ELF-1 (cell line): ENCODE measurements at regions not wholly inside any gene's neighbourhood (a gene's known extent, or its start where the extent isn't known, plus 50 kb on each side); places are given as distances from the start of the nearest gene placed in this dataset.

Experiments
- DNase-seq: peaks from one replicate; pipeline ENCODE4 v3.0.0-alpha.2; 2016; ENCODE audit warnings: low read depth, low spot score

DNA sequence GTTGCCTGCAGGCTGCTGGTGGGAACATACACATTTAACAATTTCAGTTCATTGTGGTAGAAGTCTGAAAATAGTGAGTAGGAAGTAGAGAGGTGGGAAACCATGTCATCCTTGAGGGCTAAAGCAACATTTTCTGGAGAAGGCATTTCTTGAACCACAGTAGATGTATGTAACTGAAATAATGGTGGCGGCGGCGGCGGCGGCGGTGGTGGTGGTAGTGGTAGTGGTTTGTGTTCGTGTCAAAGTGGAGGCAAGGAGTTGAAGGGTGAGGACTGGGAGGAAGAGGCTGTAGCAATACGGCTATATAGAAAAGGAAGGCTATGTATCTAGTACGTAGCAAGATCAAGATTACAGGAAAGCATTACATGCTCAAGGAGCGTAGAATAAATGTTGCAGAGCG lies 1381.6 kb upstream of the TENM3 start:
- DNase-seq, result no peak

DNA sequence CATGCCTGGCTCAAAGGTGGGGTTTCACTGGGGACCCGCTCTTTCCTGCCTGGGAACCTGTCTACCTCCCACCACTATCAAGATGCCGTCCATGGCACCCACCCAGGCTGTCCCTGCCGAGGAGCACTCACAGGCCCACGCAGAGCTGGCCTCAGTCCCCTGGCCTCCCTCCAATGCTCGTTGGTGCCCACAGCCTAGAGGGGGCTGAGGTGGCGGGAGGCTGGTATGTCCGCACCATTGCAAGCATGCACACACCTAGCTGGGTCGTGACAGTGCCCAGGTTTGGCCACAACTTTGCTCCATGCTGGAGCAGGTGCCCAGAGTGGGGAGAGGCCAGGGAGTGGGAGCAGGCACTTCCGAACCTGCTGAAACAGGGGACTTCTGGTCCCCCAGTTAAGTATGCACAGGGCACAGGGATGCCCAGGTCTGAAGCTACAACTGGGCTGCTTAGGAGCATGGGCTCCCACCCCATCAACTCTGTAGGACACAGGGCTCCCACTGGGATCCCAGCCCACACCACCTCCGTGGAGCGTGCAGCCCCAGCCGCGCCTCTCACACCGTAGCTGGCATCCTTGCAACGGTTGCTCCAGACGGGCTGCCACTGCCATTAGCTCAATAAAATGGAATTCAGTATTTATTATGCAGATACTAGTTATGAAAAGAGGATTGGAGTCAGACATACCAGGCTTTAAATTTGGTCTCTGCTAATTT lies 1376.1 kb upstream of the TENM3 start:
- DNase-seq, result no peak

DNA sequence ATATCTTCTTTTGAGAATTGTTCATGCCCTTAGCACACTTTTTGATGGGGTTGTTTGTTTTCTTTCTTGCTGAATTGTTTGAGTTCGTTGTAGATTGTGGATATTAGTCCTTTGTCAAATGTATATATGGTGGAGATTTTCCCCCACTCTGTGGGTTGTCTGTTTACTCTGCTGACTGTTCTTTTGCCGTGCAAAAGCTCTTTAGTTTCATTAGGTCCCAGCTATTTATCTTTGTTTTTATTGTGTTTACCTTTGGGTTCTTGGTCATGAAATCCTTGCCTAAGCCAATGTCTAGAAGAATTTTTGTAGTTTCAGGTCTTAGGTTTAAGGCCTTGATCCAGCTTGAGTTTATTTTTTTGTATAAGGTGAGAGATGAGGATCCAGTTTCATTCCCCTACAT lies 1372.6 kb upstream of the TENM3 start:
- DNase-seq, result no peak

DNA sequence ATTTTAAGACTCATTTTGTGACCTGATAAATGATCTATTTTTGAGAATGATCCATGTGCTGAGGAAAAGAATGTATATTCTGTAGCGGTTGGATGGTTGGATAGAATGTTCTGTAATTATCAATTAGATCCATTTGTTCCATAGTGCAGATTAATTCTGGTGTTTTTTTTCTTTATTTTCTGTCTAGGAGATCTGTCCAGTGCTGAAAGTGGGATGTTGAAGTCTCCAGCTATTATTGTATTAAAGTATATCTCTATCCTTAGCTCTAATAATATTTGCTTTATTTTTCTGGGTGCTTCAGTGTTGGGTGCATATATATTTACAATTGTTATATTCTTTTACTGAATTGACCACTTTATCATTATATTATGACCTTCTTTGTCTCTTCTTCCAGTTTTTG lies 1344.9 kb upstream of the TENM3 start:
- no peak for DNase-seq

DNA sequence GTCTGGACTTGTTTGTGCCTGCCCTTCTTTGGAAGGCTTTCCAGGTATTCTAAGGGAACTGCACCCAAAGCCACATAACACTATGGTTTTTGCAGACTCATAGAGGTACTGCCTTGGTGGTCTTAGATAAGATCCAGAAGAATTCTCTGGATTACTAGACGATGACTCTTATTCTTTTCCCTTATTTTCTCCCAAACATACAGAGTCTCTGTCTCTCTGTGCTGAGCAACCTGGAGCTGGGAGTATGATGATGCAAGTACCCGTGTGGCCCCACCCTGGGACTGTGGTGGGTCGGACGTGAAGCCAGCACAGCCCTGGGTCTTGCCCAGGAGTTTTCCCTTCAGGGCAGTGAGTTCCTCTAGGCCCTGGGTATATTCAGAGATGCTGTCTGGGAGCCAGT lies 1342.4 kb upstream of the TENM3 start:
- no peak for DNase-seq

DNA sequence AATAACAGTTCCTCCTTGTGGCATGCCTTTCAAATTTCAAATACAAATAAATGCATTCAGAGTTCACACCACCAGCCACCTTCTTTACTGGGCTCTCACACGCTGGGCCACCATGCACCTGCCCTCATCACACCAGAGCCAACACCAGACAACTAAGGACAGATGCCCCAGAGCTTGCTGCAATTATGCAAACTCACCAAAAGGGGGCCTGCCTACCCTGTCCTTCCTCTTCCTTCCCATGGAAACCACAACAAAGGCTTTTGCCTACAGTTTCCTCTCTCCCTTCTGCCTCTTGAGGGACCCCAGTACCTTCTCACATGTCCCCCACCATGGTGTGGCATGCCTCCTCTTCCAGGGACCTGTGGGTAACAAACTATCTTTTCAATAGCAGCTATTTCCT lies 1333.9 kb upstream of the TENM3 start:
- peak; percentile 65 for DNase-seq

DNA sequence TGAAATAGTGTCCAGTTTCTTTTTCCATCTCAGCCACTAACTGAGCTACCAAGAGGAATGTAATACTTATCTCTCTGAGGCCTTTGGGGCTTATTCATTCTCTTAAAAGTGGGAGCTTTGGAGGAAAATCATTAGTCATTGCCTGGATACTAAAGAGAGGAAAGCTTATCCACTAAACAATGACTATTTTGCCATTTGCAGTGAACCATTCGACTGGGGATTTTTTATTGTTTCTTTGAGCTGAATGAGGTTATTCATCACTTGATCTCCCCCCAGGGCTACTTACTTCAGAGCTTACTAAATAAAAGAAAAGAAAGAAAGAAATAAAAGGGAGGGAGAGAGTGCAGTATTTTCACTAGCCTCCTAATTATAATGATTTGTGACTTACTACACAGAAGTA lies 1329.5 kb upstream of the TENM3 start:
- no peak for DNase-seq

DNA sequence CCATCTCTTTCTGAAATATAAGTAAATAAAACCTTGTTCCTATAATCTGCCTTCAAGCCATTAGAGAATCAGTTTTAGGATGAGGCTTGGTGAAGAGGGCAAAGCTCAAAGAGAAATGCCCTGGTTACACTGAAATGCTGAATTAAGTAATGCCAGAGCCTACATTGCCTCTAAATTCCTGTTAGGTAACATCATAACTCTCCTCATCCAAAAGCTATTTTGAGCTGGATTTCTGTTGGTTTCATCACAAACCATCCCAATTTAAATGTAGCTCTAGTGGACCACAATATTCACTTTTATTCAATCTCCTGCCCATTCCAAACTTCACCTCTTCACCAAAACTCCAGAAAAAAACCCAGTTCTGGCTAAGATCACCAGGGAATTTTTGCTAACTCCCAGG lies 1319.7 kb upstream of the TENM3 start:
- no peak for DNase-seq

DNA sequence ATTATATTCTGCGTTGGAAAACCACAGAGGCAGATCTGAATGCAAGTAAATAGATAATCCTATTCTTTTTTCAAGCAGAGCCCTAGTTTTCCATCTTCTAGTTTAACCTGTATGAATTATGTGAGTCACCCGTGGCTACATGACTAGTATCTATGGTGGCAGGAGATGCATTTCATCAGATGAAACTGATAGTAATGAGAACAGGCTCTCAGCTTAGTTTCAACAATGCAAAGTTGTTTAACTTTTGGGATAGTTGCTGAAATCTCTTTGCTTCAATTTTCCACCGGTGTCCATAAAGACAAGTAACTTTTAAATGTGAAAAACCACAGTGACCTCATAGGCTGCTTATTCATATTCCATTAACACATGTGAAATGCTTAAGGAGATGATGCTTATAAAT lies 1317.4 kb upstream of the TENM3 start:
- no peak for DNase-seq

DNA sequence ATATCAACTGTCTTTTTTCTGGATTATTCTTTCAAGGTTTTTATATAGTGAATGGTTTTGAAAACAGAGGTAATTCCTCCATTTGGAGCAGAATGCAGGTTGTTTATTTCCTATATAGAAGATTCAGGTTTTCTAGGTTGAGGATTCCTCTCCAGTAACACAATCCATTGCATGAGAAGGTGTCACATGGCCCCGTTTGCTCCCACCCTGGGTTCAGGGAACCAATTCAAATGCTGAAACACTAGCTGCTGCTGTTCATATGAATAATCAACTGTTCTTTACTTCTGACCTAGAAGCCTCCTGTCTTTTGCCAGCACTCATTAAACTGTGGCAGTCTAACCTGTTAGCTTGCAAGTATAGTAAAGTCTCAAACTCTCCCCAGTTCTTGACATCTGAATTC lies 1316.9 kb upstream of the TENM3 start:
- no peak for DNase-seq

DNA sequence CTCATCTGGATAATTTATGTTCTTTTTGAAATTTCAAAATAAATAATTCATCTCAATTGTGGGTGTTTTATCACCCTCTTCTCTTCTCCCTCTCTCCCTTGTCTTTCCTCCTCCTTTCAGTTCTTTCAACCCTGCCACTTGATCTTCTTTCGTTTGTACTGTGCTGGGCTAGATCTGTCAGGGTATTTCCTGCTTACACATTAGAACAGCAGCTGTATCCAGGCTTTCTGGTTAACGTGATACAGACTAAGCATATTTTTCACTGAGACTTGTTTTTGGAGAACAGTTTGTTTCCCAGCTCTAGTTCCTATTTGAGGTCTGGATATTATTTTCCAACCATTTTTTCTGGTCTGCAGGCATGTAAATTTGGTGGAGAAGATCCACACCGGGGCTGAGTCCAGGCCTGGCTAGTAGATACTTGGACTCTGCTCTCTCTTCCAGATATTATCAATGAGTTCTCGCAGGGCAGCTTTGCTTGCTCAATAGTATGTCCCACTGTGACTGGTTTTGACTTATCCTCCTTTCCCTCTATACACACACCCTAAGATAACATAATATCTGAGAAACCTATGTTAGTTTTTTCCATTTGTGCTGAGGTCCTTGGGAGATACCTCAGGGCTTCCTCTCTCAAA lies 1310.7 kb upstream of the TENM3 start:
- DNase-seq, result no peak

DNA sequence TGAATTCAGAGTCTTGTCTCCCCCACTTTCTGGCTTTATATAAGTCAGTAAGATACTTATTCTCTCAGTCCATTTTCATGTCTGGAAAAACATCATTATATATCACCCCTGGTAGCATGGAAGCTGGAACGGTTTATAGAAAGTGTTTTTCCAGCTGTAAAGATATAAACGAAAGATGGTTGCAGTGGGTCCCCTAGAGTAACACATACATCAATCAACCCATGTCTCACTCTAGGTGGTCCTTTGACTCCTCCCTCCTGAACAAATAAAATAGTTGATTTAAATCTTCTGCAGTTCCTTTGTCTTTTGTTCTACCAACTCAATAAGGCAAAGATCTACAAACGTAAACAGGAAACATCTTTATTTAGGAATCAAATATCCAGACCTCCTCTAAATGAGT lies 1306.1 kb upstream of the TENM3 start:
- no peak for DNase-seq

DNA sequence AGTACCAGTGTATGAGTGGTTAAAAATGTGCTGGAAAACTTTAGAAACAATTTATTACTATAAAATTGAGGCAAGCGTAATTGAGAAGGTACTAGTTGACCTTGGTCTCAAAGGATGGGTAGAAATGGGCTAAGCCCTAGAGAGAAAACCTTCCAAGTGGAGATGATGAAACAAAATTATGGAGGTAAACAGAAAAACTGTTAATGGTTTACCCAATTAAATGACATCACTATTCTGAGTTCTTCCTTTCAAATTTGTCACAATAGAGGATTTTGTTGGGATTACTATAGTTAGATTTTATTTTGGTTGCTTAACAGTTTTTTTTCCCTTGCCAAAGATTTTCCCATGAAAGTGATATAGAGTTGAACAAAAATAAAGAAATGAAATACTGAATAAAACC lies 1302.5 kb upstream of the TENM3 start:
- DNase-seq, result no peak

DNA sequence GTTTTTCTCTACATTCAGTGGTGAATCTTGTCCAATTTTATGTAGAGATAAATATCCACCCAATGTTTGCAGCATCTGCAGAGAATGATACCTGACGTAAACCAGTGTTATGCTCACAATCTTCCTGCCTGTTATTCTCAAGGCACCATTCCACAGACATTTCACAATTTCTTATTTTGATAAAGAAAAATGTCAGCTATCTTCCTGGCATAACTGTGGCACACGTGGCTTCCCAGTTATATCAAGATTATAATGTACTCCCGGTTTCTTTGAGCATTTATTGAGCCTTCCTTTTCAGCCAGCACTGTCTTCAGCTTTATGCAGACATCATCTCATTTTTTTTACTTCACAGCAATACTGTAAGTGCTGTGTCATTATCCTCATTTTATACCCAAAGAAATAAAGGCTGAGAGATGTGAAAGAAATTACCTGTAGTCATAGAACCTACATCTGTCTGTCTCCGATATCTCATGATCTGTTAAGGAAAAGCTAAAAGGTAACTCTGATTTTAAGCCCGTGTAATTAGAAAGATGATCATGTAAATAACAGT lies 1300.8 kb upstream of the TENM3 start:
- no peak for DNase-seq

DNA sequence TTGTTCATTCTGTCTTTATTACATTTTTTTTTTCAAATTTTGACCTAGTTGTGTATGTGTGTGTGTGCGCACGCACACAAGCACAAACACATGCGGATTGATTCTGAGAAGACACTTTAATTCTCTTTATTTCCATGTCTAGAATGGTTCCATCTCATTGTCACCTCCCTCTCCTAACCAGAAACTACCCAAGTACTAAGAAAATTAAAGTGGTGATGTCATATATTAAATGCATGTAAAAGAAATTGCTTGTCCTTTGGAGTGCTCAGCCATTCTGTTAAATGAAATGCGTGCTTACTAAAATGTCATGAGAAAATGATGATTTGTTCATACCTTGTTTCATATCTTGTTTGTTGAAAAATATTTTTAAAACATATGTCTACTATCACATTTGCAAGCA lies 1297.0 kb upstream of the TENM3 start:
- DNase-seq, result no peak

DNA sequence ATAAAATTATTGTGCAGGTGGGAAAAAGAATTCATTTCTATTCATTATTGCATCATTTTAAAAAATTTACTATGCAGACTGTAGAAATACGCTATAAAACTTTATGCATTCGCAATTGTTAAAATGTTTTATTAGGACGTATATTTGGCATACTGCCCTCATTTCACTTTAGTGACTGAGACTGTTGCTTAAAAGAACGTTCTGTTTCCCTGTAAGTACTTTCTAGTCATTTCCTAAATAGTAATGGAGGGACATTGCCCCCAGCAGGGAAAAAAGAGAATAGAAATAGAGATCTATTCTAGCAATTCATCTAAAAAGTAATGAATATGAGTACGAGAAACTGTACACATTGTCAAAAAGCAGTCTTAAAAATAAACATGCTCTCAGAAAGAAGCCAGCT lies 1295.8 kb upstream of the TENM3 start:
- DNase-seq, result no peak

DNA sequence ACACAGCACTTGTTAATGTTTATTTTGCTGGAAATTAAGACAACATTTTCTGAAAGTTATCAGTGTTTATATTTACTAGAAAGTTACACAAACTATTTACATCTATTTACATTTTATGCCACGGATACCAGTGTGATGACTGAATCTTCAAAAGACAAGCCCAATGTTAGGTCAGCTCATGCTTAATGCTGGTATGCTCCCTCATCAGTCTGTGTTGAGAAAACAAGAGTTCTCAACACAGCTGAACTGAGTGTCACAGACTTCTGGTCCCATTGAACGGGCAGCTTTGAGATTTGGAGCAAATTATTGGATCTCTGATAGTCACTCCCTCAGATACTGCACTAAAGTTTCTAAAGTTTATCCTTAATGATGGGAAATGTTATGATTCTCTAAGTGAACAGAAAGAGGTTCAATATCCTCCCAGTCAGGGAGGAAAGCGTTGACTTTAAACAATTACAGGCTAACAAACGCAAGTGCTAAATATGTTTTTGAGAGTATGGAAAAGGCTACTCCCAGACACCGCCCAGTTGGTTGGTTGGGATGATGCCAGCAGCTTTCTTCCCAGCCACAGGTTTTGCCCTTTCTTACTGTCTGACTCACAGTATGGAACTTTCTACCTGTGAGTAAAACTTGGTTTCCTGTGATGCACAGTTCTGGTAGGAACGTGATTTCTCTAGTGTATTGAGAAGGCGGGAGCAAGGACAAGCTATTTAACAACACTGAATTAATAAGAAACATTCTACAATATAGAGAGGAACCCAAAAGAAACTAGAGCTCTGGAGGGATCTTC lies 1293.6 kb upstream of the TENM3 start:
- DNase-seq, result no peak

DNA sequence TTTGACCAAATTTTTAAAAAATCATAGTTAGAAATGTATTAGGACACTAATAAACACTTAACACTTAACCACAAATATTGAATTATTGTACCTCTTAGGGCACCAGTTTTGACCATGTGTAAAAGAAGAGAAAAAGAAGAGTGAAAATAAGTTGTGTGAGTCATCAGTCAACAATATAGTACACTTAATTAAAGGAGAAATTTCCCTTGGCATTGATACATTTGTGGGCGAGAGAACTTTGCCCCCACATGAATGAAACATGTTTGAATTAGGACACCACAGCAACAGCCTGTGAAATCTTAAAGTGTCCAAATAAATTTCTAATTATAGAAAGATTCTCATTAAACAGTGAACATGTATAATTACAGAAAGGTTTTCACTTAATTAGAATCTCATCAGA lies 1292.8 kb upstream of the TENM3 start:
- DNase-seq, result no peak

DNA sequence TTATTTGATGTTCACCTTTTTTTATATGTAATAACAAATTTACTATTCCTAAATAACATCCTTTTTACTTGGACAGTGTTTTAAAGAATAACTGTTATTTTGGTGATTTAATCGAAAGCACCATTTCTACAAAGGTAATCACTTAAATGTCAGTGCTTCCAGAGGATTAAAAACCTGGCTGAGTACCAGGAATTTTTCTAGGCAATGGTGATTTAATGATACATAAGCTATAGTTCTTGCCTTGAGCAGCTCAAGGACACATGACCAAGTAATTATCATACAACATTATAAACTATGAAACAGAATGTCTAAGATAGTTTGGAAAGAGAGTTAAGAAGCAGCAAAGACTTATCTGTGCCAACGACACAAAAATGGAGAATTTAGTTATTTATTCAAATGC lies 1291.9 kb upstream of the TENM3 start:
- no peak for DNase-seq

DNA sequence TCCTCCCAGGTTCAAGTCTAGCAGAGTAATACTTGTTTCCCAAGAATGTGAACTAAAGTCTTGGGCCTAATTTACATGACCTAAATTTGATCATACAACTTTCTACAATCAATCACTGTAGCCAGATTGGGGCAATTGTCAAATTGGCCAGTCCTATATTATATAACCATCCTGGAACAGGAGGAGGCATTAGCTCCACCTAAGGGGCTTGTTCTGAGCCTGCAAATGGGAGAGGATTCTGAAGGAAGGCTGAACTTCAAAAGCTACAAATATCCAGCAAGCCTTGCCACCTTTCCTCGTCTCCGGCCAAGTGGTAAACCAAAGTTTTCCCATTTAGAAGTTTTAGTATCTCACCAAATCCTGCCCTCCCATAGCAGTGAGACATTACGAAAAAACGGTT lies 1289.6 kb upstream of the TENM3 start:
- peak; percentile 8 for DNase-seq

DNA sequence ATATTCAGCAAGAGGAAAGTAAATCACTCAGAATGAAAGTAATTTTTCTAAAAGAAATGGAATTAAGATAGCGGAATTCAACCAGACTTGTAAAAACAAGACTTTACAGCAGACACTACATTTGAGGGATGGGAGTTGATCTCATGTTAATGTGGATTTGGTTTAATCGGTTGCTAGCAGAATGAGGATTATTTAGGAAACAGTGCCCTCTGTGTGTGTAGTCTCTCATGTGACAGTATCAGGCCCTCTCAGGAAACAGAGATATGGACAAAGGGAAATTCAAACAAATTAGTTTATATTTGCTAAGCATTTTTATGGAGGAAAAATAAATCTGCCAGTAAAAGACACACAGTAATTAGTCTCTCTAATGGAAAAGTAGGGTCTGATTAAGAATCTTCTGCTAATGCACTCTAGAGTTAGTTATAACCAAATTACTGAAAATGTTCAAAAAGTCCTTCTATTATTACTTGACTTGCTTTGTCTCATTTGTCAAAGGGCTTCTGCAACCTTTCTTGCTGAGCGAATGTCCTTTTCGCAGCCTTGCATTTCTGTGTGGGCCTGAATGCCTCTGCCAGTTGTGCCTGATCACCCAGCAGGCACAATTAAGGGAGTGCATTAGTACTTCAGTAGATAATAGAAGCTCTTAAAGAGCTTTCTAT lies 1282.3 kb upstream of the TENM3 start:
- no peak for DNase-seq

DNA sequence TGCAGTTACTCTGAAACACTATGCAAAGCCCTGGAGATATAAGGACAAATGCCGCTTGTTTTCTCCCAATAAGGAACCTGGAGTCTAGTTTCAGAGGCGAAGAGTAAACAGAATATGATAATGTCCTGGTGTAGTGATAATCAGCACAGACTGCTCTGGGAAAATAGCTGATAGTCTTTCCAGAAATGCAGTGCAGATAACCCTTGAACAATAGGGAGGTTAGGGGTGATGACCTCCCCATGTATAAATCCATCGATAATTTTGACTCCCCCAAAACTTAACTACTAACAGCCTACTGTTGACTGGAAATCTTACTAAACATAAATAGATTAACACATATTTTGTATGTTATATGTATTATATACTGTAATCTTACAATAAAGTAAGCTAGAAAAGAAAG lies 1280.9 kb upstream of the TENM3 start:
- DNase-seq, result no peak
